ES-I3 (cell line): ENCODE measurements at regions not wholly inside any gene's neighbourhood (a gene's known extent, or its start where the extent isn't known, plus 50 kb on each side); places are given as distances from the start of the nearest gene placed in this dataset.

Source experiments
- H3K36me3 ChIP-seq: 2 replicates; pipeline ENCODE4 v1.6.1; 2013; ENCODE audit warnings: mild to moderate bottlenecking, low read length, control low read depth, moderate library complexity; ENCODE audit not compliant: insufficient read depth
- H3K4me1 ChIP-seq: 2 replicates; pipeline ENCODE4 v1.6.1; 2013; ENCODE audit warnings: mild to moderate bottlenecking, control low read depth, low read length; ENCODE audit not compliant: insufficient read depth
- H3K9ac ChIP-seq: 2 replicates; pipeline ENCODE4 v1.6.1; 2013; ENCODE audit warnings: low read depth, mild to moderate bottlenecking, low read length, moderate library complexity
- H3K9me3 ChIP-seq: 2 replicates; pipeline ENCODE4 v1.6.1; 2013; ENCODE audit warnings: mild to moderate bottlenecking, low read length, moderate library complexity; ENCODE audit not compliant: control insufficient read depth, insufficient read depth

GRCh38 chr18:76264198-76264875 lies 230.7 kb downstream of the ZNF516 start:
- Histone ChIP-seq H3K9ac (no peak overlapping the region), H3K36me3 (no peaks in the 10 kb centered on the region), H3K4me1 (peaks cover 7% of the 10 kb centered on the region), H3K9me3 (no peaks in the 10 kb centered on the region)

GRCh38 chr18:76263046-76264005 lies 231.7 kb downstream of the ZNF516 start:
- Histone ChIP-seq H3K9me3 (no peaks in the 10 kb centered on the region), H3K4me1 (peaks cover 9% of the 10 kb centered on the region), H3K9ac (no peak overlapping the region), H3K36me3 (no peaks in the 10 kb centered on the region)

GRCh38 chr18:76260941-76261472 lies 234.0 kb downstream of the ZNF516 start:
- H3K9me3 ChIP-seq: no peaks in the 10 kb centered on the region
- peaks cover 16% of the 10 kb centered on the region for H3K4me1 ChIP-seq
- no peak overlapping the region for H3K9ac ChIP-seq
- H3K36me3 ChIP-seq: no peaks in the 10 kb centered on the region

- peaks cover 16% of the 10 kb centered on the region for H3K4me1 ChIP-seq
- no peak overlapping the region for H3K9ac ChIP-seq
- H3K36me3 ChIP-seq: no peaks in the 10 kb centered on the region
- no peaks in the 10 kb centered on the region for H3K9me3 ChIP-seq
Observed at GRCh38 chr18:76259711-76260110, 235.3 kb downstream of the ZNF516 start.

GRCh38 chr18:76259096-76259495 lies 235.9 kb downstream of the ZNF516 start:
- Histone ChIP-seq H3K36me3 (no peaks in the 10 kb centered on the region), H3K9me3 (no peaks in the 10 kb centered on the region), H3K9ac (no peak overlapping the region), H3K4me1 (peaks cover 16% of the 10 kb centered on the region)

- H3K9me3 ChIP-seq: no peaks in the 10 kb centered on the region
- peaks cover 14% of the 10 kb centered on the region for H3K4me1 ChIP-seq
- no peak overlapping the region for H3K9ac ChIP-seq
- H3K36me3 ChIP-seq: no peaks in the 10 kb centered on the region
Observed at GRCh38 chr18:76258209-76258608, 236.8 kb downstream of the ZNF516 start.

- H3K9me3 ChIP-seq: no peaks in the 10 kb centered on the region
- no peaks in the 10 kb centered on the region for H3K36me3 ChIP-seq
- peaks cover 8% of the 10 kb centered on the region; the same call in 1 of the 2 replicates for H3K4me1 ChIP-seq
- H3K9ac ChIP-seq: no peak overlapping the region
Observed at GRCh38 chr18:76255070-76255683, 239.9 kb downstream of the ZNF516 start.

- Histone ChIP-seq H3K4me1 (0 out of 2 replicates have a peak, but pooled peaks cover 2% of the 10 kb centered on the region), H3K36me3 (no peaks in the 10 kb centered on the region), H3K9ac (no peak overlapping the region), H3K9me3 (no peaks in the 10 kb centered on the region)
Observed at GRCh38 chr18:76252880-76253279, 242.2 kb downstream of the ZNF516 start.

GRCh38 chr18:76252139-76252538 lies 242.9 kb downstream of the ZNF516 start:
- H3K36me3 ChIP-seq: no peaks in the 10 kb centered on the region
- H3K9ac ChIP-seq: no peak overlapping the region
- no peaks in the 10 kb centered on the region for H3K9me3 ChIP-seq
- H3K4me1 ChIP-seq: no peaks in the 10 kb centered on the region

- no peaks in the 10 kb centered on the region for H3K36me3 ChIP-seq
- no peak overlapping the region for H3K9ac ChIP-seq
- H3K9me3 ChIP-seq: no peaks in the 10 kb centered on the region
Observed at GRCh38 chr18:76251691-76252090, 243.4 kb downstream of the ZNF516 start.

GRCh38 chr18:76246590-76246989 lies 248.5 kb downstream of the ZNF516 start:
- Histone ChIP-seq H3K4me1 (no peaks in the 10 kb centered on the region), H3K9me3 (no peaks in the 10 kb centered on the region), H3K36me3 (no peaks in the 10 kb centered on the region), H3K9ac (no peak overlapping the region)

More at GRCh38 chr18:76251691-76252090, 243.4 kb downstream of the ZNF516 start:
- no peaks in the 10 kb centered on the region for H3K4me1 ChIP-seq

GRCh38 chr18:76234676-76235060 lies 260.4 kb downstream of the ZNF516 start:
- no peaks in the 10 kb centered on the region for H3K36me3 ChIP-seq

GRCh38 chr18:76233876-76234675 lies 261.0 kb downstream of the ZNF516 start:
- Histone ChIP-seq H3K9me3 (no peaks in the 10 kb centered on the region), H3K4me1 (no peaks in the 10 kb centered on the region), H3K36me3 (no peaks in the 10 kb centered on the region), H3K9ac (no peak overlapping the region)

More at GRCh38 chr18:76234676-76235060, 260.4 kb downstream of the ZNF516 start:
- no peak overlapping the region for H3K9ac ChIP-seq
- no peaks in the 10 kb centered on the region for H3K4me1 ChIP-seq
- no peaks in the 10 kb centered on the region for H3K9me3 ChIP-seq

GRCh38 chr18:76233406-76233805 lies 261.6 kb downstream of the ZNF516 start:
- no peaks in the 10 kb centered on the region for H3K4me1 ChIP-seq
- no peaks in the 10 kb centered on the region for H3K36me3 ChIP-seq
- H3K9me3 ChIP-seq: no peaks in the 10 kb centered on the region
- no peak overlapping the region for H3K9ac ChIP-seq
